ACC112 (cell line): ENCODE measurements at regions not wholly inside any gene's neighbourhood (a gene's known extent, or its start where the extent isn't known, plus 50 kb on each side); places are given as distances from the start of the nearest gene placed in this dataset.
A peak's percentile ranks its signal among the peaks of the same experiment; 100 is the strongest.

Experiments
- H2AFZ ChIP-seq: fragments of 200-600 bp; sonication (generic); one replicate; pipeline ENCODE4 v1.6.0; 2017; ENCODE audit warnings: antibody characterized with exemption, low read length; ENCODE audit not compliant: unreplicated experiment
- H3K27ac ChIP-seq: fragments of 200-600 bp; sonication (generic); 2 replicates; pipeline ENCODE4 v1.5.1; 2014; ENCODE audit warnings: low read depth, mild to moderate bottlenecking, antibody characterized with exemption, low read length, moderate library complexity
- H3K27me3 ChIP-seq: fragments of 200-600 bp; sonication (generic); 2 replicates; pipeline ENCODE4 v1.6.1; 2014; ENCODE audit warnings: mild to moderate bottlenecking, antibody characterized with exemption, low read length, moderate library complexity, mixed read lengths; ENCODE audit not compliant: insufficient read depth
- H3K36me3 ChIP-seq: fragments of 200-600 bp; sonication (generic); 2 replicates; pipeline ENCODE4 v1.6.1; 2016; ENCODE audit warnings: mild to moderate bottlenecking, antibody characterized with exemption, low read length, moderate library complexity, mixed read lengths; ENCODE audit not compliant: insufficient read depth
- H3K4me1 ChIP-seq: fragments of 200-600 bp; sonication (generic); one replicate; pipeline ENCODE4 v1.6.1; 2016; ENCODE audit warnings: low read length, mixed read lengths; ENCODE audit not compliant: insufficient read depth, unreplicated experiment, control insufficient read depth
- H3K4me3 ChIP-seq: fragments of 200-600 bp; sonication (generic); 2 replicates; pipeline ENCODE4 v1.5.1; 2014; ENCODE audit warnings: mild to moderate bottlenecking, low read depth, low read length
- H3K79me2 ChIP-seq: fragments of 200-600 bp; sonication (generic); one replicate; pipeline ENCODE4 v1.6.0; 2016; ENCODE audit warnings: low read length; ENCODE audit not compliant: control insufficient read depth, unreplicated experiment, insufficient read depth

- no peak overlapping the region for H3K27ac ChIP-seq
- no peaks in the 10 kb centered on the region for H3K79me2 ChIP-seq
- H2AFZ ChIP-seq, result no peak overlapping the region
- peaks cover 5% of the 10 kb centered on the region for H3K4me1 ChIP-seq
- H3K36me3 ChIP-seq, result no peaks in the 10 kb centered on the region
- no peaks in the 10 kb centered on the region for H3K27me3 ChIP-seq
- no peak overlapping the region for H3K4me3 ChIP-seq
Measured at GRCh38 chr5:33065131-33065530, 354.0 kb downstream of the NPR3 start.

- H3K27ac ChIP-seq, result no peak overlapping the region
Measured at GRCh38 chr5:33067291-33067690, 356.2 kb downstream of the NPR3 start.

GRCh38 chr5:33068786-33069185, 357.7 kb downstream of the NPR3 start:
- Histone ChIP-seq H2AFZ (no peak overlapping the region), H3K36me3 (no peaks in the 10 kb centered on the region), H3K27me3 (no peaks in the 10 kb centered on the region), H3K4me1 (peaks cover 7% of the 10 kb centered on the region), H3K27ac (no peak overlapping the region), H3K79me2 (no peaks in the 10 kb centered on the region), H3K4me3 (no peak overlapping the region)

More at GRCh38 chr5:33067291-33067690, 356.2 kb downstream of the NPR3 start:
- Histone ChIP-seq H2AFZ (no peak overlapping the region), H3K4me1 (peaks cover 5% of the 10 kb centered on the region), H3K79me2 (no peaks in the 10 kb centered on the region), H3K4me3 (no peak overlapping the region), H3K36me3 (no peaks in the 10 kb centered on the region), H3K27me3 (no peaks in the 10 kb centered on the region)

- Histone ChIP-seq H3K79me2 (no peaks in the 10 kb centered on the region), H3K27ac (no peak overlapping the region), H3K4me3 (no peak overlapping the region), H3K27me3 (no peaks in the 10 kb centered on the region), H3K4me1 (peaks cover 30% of the 10 kb centered on the region), H3K36me3 (no peaks in the 10 kb centered on the region), H2AFZ (no peak overlapping the region)
Measured at GRCh38 chr5:33072296-33072695, 361.2 kb downstream of the NPR3 start.

GRCh38 chr5:33072726-33073125, 361.6 kb downstream of the NPR3 start:
- peaks cover 30% of the 10 kb centered on the region for H3K4me1 ChIP-seq
- H2AFZ ChIP-seq, result no peak overlapping the region
- no peaks in the 10 kb centered on the region for H3K36me3 ChIP-seq
- no peak overlapping the region for H3K4me3 ChIP-seq
- no peak overlapping the region for H3K27ac ChIP-seq
- H3K27me3 ChIP-seq, result no peaks in the 10 kb centered on the region
- H3K79me2 ChIP-seq, result no peaks in the 10 kb centered on the region

GRCh38 chr5:33073881-33074327, 362.8 kb downstream of the NPR3 start:
- Histone ChIP-seq H3K79me2 (no peaks in the 10 kb centered on the region), H2AFZ (no peak overlapping the region), H3K4me3 (no peak overlapping the region), H3K4me1 (peaks cover 26% of the 10 kb centered on the region), H3K27ac (0 out of 2 replicates have a peak overlapping the region, but pooled peaks have one; percentile 7), H3K36me3 (no peaks in the 10 kb centered on the region), H3K27me3 (no peaks in the 10 kb centered on the region)

GRCh38 chr5:33074548-33074947, 363.4 kb downstream of the NPR3 start:
- H3K79me2 ChIP-seq, result no peaks in the 10 kb centered on the region
- no peaks in the 10 kb centered on the region for H3K27me3 ChIP-seq
- no peak overlapping the region for H3K4me3 ChIP-seq
- peak overlapping the region; percentile 14; the same call in 1 of the 2 replicates for H3K27ac ChIP-seq
- peaks cover 25% of the 10 kb centered on the region for H3K4me1 ChIP-seq
- H2AFZ ChIP-seq, result peak overlapping the region; percentile 68
- H3K36me3 ChIP-seq, result no peaks in the 10 kb centered on the region

GRCh38 chr5:33075731-33076130, 364.6 kb downstream of the NPR3 start:
- Histone ChIP-seq H2AFZ (no peak overlapping the region), H3K4me3 (no peak overlapping the region), H3K4me1 (peaks cover 25% of the 10 kb centered on the region), H3K79me2 (no peaks in the 10 kb centered on the region), H3K36me3 (no peaks in the 10 kb centered on the region), H3K27me3 (no peaks in the 10 kb centered on the region), H3K27ac (no peak overlapping the region)

- no peaks in the 10 kb centered on the region for H3K79me2 ChIP-seq
- H3K4me3 ChIP-seq, result no peak overlapping the region
- H3K27ac ChIP-seq, result no peak overlapping the region
Measured at GRCh38 chr5:33079548-33079947, 361.2 kb upstream of the TARS1 start.

GRCh38 chr5:33080287-33080686, 360.5 kb upstream of the TARS1 start:
- Histone ChIP-seq H3K79me2 (no peaks in the 10 kb centered on the region), H2AFZ (no peak overlapping the region), H3K4me3 (no peak overlapping the region), H3K36me3 (no peaks in the 10 kb centered on the region), H3K27ac (no peak overlapping the region), H3K27me3 (no peaks in the 10 kb centered on the region), H3K4me1 (peaks cover 8% of the 10 kb centered on the region)

More at GRCh38 chr5:33079548-33079947, 361.2 kb upstream of the TARS1 start:
- Histone ChIP-seq H3K36me3 (no peaks in the 10 kb centered on the region), H3K27me3 (no peaks in the 10 kb centered on the region), H2AFZ (no peak overlapping the region), H3K4me1 (peaks cover 15% of the 10 kb centered on the region)

GRCh38 chr5:33088176-33088575, 352.6 kb upstream of the TARS1 start:
- Histone ChIP-seq H3K27ac (peak overlapping the region; percentile 50), H2AFZ (peak overlapping the region; percentile 36), H3K27me3 (no peaks in the 10 kb centered on the region), H3K4me1 (peaks cover 35% of the 10 kb centered on the region), H3K4me3 (no peak overlapping the region), H3K36me3 (no peaks in the 10 kb centered on the region), H3K79me2 (no peaks in the 10 kb centered on the region)
